Body of pancreas (tissue), 4 donors: ENCODE measurements at regions not wholly inside any gene's neighbourhood (a gene's known extent, or its start where the extent isn't known, plus 50 kb on each side); places are given as distances from the start of the nearest gene placed in this dataset.

Experiments
- POLR2A ChIP-seq, 3 donors: fragments of 450-650 bp; IDR thresholded peaks; one replicate each; pipeline ENCODE4 v1.6.1; 2016; ENCODE audit warnings: antibody characterized with exemption in 3 of 3, mild to moderate bottlenecking in 2 of 3
- TF ChIP-seq, protein P1 (sequence below), 7 experiments: fragments of 450-650 bp in 4 of 7; fragments of 200-600 bp in 3 of 7; sonication (generic) in 3 of 7; IDR thresholded peaks; one replicate each; pipeline ENCODE4 v1.5.1; 2016 to 2019; ENCODE audit warnings: antibody characterized with exemption in 7 of 7

GRCh38 chr18:53789376-53790247 lies 434.9 kb downstream of the MBD2 start:
- TF ChIP-seq POLR2A (IDR thresholded peaks at IDR 0.05) = no peak
- TF ChIP-seq, protein P1, sequence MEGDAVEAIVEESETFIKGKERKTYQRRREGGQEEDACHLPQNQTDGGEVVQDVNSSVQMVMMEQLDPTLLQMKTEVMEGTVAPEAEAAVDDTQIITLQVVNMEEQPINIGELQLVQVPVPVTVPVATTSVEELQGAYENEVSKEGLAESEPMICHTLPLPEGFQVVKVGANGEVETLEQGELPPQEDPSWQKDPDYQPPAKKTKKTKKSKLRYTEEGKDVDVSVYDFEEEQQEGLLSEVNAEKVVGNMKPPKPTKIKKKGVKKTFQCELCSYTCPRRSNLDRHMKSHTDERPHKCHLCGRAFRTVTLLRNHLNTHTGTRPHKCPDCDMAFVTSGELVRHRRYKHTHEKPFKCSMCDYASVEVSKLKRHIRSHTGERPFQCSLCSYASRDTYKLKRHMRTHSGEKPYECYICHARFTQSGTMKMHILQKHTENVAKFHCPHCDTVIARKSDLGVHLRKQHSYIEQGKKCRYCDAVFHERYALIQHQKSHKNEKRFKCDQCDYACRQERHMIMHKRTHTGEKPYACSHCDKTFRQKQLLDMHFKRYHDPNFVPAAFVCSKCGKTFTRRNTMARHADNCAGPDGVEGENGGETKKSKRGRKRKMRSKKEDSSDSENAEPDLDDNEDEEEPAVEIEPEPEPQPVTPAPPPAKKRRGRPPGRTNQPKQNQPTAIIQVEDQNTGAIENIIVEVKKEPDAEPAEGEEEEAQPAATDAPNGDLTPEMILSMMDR (IDR thresholded peaks at IDR 0.05) = no peak
